DMS79 treated with DMSO at 0.1 percent for 48 hours (cell line): ENCODE measurements at regions not wholly inside any gene's neighbourhood (a gene's known extent, or its start where the extent isn't known, plus 50 kb on each side); places are given as distances from the start of the nearest gene placed in this dataset.
"Not testable (repeated sequence)": the region's sequence is repeated elsewhere in the genome, so short reads cannot be mapped to it uniquely, and the experiment has no call there.

Source experiments
- DNase-seq: peaks from one replicate; lab custom pipeline; 2025; lab: John Stamatoyannopoulos, UW

DNA sequence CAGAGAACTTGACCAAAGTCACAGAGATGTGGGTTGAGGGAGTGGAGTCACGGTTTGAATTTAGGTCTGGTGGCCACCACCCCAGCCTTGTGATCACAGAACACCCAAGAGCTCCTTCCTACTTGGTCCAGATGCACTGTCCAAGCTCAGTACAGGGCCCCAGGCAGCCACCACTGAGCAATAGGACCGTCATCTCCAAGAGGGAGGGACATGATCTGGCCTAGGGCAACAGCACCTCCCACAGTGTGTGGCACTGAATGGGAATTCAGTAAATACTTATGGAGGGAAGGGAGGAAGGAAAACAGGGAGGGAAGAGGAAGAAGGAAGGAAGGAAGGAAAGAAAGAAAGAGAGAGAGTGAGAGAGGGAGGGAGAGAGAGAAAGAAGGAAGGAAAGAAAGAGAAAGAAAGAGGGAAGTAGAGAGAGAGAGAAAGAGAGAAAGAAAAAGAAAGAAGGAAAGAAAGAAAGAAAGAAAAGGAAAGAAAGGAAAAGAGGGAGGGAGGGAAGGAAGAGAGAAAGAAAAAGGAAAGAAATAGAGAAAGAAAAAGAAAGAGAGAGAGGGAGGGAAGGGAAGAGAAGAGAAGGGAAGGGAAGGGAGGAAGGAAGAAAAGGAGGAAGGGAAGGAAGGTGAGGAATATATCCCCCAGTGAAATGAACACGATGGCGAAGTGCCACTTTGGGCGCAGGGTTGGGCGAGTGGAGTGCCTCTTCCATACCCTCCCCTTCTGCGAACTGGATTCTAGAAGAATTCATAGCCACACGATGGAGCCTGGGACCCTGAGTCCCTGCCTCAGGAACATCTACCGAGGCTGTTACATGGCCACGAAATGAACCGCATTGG, 243.7 kb downstream of the TFAP2C start:
- no peak for DNase-seq

DNA sequence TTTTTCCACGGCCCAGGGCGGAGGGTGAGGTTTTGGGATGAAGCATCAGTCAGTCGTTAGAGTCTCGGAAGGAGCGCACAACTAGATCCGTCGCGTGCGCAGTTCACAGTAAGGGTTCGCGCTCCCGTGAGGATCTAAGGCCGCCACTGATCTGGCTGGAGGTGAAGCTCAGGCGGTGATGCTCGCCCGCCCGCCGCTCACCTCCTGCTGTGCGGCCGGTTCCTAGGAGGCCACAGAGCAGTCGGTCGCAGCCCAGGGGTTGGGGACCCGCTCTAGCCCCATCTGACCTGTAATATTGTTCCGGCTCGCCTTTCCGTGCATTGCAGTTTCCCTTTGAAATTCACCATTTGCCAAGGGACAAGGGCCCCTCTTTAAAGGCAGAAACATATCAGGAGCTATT, 244.7 kb downstream of the TFAP2C start:
- DNase-seq = no peak

DNA sequence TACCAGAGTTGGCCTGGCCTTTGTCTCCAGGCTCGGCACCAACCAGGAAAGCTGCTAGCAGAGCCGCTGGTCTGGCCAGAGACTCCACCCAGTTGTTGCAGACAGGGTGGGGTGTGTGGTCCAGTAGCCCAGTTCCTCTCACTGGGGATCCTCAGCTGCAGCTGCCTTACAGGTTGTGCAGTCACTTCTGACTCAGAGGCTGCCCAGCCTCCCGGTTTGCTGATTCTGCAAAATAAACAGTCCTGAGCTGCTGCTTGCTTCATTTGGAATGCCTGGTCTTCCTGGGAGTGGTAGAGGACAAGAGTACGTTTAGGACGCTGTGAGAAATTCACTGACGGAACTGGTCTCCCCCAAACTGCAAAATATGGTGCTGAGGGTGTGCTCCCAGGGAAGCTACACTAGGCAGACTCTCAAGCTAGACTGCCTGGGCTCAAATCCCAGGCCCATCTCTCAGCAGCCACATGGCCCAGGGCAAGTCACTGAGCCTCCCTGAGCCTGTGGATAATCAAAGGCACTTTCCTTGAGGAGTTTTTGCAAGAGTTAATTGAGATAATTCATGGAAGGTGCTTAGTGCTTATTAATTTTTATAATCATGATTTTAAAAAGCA, 246.1 kb downstream of the TFAP2C start:
- no peak for DNase-seq

DNA sequence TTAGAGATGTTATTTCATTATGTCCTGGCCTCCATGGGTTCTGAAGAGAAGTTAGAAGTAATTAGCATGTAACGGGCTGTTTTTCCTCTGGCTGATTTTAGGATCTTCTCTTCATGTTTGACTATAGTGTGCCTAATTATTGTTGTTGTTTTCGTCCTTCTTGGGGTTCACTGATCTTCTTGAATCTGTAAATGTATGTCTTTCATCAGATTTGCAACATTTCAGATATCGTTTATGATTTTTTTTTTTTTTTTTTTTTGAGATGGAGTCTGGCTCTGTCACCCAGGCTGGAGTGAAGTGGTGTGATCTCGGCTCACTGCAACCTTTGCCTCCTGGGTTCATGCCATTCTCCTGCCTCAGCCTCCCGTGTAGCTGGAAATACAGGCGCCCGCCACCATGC, 246.7 kb downstream of the TFAP2C start:
- DNase-seq = no peak

DNA sequence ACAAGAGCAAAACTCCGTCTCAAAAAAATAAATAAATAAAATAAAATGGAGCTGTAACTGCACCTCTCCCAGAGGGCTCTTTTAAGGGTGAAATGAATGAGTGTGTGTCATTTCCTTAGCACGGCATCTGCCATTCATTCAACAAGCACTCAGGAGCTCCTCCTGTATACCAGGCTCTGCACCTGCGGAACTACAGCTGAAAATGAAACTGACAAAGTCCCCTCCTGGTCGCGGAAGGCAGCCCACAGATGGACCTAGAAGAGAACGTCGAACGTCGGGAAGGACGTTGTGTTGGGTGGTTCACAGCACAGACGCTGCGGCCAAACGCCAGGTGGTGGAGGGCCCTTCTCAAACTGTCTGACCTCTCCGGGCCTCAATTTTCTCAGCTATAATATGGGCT, 256.4 kb downstream of the TFAP2C start:
- no peak for DNase-seq

DNA sequence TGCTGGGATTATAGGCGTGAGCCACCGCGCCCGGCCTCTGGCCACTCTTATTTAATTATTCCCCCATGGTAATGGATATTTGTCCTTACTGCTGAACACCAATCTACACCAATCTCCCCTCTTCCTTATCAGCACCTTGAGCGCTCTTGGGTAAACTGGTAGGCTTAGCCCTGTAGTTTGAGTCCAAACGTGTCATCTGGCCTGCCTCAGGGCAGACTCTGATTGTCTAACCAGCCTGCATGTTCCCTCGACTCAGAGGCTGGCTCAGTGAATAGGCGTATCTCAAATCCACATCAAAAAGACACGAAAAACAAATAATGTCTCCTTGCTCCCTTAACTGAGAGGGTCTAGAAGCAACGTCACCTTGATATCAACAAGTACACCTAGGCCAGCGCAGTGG, 260.9 kb downstream of the TFAP2C start:
- DNase-seq = no peak

DNA sequence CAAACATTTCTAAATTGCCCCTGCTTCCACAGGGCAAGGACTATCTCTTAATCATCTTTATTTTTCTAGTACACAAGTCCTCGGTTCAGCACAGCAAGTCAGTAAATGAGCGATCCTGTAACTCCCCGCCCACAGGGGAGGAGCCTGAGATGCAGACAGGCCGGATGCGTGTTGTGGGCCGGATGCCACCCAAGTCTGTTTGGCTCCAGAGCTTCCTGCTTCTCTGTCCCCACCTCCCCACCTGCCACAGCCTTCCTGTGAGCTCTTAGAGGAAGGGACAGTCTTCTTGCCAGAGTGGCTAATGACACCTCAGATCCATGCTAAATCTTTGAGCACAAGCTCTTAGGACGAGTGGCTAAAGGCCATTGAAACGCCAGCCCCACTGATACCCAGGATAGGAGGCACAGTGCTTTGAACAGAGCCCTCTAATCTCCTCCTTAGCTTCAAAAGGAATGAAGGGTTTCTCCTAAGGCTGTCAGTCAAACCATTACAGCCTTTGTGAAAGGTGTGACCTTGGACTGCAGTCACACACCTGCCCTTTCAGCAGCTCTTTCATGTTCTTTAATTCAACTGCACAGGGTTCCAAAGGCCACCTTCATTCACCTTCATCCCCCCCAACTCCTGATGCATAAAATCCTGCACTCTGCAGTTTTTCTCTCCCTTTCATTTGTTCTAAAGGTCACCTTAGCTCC, 264.3 kb downstream of the TFAP2C start:
- DNase-seq = no peak

DNA sequence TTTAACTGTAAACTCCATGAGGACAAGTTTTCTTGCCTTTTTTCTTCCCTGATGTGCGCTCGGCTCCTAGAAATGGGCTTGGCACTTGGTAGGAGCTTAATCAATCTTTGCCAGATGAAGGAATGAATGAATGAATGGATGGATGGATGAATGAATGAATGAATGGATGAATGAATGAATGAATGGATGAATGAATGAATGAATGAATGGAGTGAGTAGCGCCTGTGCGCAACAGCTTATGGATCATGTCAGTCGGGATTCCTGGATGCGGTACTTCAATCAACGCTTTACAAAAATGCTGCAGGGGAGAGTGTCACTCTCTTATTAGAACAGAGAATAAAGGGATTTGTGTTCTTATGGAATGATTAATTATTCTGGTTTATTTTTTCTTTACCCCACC, 267.3 kb downstream of the TFAP2C start:
- no peak for DNase-seq

DNA sequence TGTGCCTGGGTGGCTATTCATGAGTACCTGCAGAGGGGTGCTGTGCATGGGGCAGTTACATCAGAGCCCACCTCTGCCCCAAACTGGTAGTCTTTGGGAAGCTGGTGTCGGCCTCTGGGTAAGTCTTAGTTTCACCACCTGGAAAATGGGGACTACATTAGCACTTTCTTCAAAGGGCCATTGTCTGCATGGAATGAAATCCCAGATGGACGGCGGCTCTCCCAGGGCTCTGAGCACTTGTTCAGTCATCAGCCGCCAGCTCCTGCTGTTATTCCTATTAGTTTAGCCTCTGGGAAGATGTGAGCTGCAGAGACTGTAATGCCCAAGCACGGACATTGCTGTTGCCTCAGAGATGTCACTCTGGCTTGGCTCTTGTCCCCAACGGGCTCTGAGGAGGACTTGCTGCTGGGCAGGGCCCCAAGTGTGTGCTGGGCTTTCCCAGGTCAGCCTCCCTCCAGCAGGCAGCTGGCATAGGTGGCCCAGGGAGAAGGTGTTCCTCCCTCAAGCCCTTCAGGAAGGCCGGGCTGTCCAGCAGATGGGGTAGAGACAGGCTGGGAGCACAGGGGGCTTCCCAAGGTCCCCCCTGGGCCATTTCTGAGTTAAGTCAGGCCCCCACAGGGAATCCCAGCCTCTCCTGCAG, 268.3 kb downstream of the TFAP2C start:
- DNase-seq = no peak

DNA sequence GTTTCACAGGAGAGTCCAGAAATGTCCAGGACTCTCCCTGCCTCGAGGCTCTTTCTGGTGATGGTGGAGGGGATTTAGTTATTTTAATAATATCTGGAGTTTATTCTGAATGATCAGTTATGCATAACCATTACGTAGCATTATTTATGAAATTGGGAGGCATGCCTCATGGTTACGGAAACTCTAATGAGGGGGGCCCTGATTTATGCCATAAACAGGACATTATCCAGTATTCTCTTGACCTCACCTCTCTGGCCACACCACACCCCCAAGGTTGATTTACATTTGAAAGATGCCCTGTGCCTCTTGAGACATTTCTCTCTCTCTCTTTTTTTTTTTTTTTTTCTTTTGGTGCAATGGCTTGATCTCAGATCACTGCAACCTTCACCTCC, 268.8 kb downstream of the TFAP2C start:
- no peak for DNase-seq

DNA sequence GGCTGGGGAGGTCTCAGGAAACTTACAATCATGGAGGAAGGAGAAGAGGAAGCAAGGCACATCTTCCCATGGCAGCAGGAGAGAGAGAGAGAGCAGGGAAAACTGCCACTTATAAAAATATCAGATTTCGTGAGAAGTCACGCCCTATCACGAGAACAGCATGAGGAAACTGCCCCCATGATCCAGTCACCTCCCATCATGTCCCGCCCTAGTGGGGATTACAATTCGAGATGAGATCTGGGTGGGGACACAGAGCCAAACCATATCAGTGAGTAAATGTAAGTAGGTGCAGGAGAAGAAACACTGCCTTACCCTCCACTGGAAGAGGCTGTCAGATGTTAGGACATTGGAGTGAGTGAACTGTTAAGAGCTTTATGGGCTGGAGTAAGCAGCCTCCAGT, 270.4 kb downstream of the TFAP2C start:
- DNase-seq = no peak

DNA sequence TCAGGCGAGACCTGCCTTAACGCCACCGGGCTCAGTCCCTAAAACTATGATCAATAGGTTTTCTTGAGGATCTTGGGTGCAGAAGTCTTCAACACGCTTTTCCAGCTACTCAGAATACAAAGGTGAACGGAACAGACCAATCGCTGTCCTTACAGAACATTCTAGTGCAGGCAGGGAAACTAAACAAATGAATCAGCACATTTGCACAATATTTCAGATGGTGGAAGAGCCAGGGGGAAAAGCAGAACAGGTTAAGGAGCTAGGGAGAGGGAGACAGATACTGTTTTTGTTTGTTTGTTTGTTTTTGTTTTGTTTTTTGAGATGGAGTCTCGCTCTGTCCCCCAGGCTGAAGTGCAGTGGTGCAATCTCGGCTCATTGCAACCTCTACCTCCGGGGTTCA, 271.1 kb downstream of the TFAP2C start:
- no peak for DNase-seq

DNA sequence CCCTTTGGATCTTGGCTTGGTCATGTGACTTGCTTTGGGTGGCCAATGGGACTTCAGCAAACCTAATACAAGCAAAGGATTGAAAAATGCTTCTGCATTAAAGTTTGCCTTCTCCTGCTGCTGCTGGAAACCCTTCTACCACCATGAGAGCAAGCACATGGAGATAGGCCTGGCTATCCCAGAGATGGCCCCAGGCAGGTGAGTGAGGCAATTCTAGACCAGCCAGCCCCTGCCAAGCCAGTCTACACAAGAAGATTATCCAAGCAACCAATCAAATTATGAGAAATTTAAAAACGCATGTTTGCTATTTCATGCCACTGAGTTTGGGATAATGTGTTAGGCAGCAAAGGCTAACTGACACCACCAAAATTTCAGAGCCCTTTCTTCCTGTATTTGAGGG, 274.3 kb downstream of the TFAP2C start:
- no peak for DNase-seq

DNA sequence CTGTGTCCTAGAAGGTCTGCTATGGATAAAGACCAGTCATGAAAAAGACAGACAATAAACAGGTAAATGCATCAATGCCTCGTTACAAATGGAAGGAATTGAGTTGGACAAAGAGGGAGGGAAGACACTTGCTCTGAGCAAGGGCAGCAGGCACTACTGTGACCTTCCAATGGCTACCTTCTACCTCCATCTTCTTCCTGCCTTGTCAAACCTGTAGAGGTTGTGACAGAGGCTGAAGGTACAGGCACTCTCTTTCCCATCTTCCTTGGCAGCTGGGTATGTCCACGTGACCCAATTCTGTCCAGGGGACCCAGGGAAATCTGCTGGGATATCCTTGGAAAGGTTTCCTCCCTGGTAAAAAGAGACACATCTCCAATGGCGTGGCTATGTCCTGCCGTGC, 274.8 kb downstream of the TFAP2C start:
- no peak for DNase-seq

DNA sequence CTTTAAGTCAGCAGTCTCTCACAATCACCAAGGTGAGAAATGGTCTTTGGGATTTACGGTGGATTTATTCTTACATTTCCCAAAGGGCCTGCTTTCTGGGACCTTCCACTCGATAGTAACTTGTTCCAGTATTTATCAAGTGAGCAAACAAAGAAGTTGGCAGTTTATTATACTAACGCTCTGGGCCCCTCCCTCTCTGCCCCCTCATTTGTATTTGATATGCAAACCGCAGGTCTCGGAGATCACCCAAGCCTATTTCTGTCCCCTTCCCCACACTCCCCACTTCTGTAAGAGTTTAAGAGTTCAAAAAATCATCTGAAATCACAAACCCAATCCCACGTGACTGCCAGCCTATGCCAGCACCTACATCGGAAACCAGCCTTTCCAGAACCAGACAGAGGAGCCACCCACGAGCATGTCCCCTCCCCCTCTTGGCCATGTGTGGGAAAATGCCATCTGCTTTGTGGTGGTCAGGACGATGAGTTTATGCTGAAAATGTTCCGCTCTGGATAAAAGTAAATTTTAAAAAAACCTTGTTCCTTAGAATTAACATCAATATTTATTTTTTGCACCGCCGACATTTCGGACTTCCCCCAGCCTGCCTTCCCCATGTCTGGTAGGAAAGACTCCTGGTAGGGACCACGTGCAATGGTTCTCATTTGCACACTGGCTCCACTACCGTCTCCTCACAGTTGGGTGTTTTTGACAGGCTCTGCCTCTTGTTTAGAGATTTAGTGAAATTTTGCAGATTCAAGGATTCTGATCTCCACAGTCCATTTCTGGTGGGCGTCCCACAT, 281.0 kb downstream of the TFAP2C start:
- DNase-seq = no peak

DNA sequence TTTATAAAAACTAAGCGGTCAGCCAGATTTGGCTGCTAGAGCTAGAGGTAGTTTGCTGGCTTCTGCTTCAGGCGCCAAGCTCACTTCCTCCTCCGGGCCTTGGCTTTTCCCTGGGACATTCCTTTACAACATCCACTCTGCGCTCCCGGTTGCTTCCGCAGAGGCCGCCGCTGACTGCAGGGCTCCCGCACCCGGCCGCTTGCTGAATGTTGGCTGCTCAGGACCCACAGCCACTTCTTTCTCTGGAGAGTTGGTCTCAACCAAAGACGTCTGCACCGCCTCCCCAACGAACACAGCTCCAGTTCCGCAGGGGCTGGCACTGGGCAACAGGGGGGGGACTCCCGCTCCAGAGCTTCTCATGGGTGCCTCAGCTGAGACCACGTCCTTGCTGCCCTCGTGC, 282.8 kb downstream of the TFAP2C start:
- no peak for DNase-seq

DNA sequence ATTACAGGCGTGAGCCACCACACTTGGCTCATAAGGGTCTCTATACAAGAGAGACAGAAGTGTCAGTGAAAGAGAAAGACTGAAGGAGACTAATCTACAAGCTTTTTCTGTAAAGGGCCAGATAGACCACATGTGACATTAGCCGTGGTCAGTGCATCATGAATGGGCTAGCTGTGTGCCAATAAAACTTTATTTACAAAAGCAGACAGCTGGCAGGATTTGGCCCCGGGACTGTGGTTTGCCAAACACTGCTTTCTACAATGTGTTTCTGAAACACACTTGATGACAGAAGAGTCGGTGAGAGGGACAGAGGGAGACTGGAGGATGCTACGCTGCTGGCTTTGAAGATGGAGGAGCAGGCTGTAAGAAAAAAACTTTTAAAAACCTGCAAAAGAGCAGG, 285.4 kb downstream of the TFAP2C start:
- no peak for DNase-seq

DNA sequence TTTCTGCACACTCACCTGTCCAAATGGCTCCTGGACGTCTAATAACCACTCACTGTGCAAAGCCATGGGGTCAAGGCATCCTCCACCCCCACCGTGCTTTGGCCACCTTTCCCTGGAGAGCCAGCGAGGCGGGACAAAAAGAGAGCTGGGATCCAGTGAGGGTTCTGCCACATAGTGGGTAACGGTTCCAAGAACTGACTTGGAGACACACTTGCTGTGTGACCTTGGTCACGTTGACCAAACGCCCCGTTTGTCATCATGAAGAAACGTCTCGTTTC, 287.2 kb downstream of the TFAP2C start:
- DNase-seq = no peak

DNA sequence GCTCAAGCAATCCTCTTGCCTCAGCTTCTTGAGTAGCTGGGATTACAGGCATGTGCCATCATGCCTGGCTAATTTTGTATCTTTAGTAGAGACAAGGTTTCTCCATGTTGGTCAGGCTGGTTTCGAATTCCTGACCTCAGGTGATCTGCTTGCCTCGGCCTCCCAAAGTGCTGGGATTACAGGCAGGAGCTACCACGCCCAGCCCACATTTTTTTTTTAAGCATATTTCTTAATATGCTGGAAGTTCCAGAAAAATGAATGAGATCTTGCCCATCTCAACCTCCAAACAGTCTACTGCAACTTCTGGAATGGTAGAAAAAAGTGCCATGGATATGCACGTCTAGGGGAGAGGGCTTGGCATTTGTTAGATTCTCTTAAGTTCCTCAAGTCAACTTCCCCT, 290.9 kb downstream of the TFAP2C start:
- not testable (repeated sequence) for DNase-seq

DNA sequence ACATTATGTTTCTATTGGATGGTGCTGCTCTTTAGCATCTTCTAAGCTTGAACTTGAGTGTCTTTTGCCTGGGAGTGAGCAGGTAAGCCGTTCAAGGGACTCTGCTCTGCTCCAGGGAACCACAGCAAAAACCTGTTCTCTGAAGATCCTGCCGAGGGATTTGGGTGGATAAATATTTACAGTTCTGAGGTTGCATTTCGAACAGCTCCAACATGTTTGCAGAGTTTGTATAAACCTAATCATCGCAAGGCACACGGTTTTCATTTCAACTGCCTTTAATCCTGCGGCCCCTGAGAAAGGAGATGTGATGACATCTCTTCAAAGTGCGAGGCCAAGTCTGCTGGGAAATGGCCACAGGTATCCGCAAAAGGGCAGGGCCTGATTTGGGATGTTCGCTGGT, 293.4 kb downstream of the TFAP2C start:
- no peak for DNase-seq

DNA sequence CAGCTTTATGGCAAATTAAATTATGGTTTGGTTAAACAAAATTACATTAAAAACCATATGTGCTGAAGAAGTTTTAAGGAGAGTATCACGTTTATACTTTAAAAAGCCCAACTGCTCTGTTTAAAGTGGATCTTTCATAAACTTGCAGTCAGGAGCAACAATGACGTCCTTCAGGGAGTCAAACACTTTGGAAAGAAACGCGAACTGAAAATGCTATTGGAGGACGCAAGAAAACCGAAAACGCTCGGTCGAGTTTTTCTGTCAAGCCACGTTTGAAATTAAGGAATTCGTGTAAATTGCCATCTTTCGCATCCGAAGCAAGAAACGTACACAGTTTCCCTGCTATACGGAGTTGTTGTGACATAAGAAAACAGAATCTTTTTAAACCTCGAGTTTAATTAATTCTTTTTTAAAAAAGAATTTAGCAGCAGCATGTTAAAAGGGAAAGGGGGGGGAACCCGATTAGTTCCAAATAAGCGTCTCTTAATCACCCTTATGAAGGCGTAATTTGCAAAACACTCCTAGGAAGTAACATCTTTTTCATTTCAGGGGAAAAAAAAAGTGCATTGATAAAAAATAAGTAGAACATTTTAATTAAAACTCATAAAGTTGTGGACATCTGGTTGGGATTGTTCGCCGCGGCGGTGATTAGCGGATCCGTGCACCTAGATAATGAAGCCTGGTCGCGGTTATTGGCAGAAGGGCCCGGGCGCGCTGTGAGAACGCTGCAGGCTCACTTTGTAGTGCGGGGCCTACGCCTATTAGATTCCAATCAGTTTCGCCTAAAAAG, 295.4 kb downstream of the TFAP2C start:
- no peak for DNase-seq
